ENCODE measurements at regions not wholly inside any gene's neighbourhood (a gene's known extent, or its start where the extent isn't known, plus 50 kb on each side); places are given as distances from the start of the nearest gene placed in this dataset.

DNA sequence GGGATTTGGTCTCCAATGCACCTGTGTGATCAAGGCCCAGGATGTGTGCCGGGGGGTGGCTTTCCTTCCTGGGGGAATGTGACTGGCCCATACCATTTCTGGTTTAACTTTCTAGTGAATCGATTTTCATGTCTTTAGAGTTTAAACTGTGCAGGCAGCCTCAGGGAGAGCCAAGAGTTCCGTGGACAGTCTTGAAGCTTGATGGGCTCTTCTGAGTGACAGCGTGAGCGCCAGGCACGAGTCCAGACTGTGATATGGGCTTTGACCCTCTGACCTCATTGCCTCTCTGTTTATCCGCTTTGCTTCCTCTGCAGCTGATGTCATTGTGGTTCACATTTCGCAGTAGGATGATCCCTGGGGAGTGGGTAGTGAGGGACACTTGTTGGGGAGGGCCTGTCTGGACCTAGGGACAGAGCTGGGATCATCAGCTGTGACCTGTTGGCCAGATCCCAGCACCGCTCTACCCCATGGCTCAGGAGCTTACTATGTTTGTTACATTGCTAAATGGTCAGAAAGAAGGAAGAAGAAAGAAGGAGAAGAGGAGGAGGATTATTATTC is 80.6 kb upstream of the CLDN5 start (continued):
- TF ChIP-seq, protein P1, sequence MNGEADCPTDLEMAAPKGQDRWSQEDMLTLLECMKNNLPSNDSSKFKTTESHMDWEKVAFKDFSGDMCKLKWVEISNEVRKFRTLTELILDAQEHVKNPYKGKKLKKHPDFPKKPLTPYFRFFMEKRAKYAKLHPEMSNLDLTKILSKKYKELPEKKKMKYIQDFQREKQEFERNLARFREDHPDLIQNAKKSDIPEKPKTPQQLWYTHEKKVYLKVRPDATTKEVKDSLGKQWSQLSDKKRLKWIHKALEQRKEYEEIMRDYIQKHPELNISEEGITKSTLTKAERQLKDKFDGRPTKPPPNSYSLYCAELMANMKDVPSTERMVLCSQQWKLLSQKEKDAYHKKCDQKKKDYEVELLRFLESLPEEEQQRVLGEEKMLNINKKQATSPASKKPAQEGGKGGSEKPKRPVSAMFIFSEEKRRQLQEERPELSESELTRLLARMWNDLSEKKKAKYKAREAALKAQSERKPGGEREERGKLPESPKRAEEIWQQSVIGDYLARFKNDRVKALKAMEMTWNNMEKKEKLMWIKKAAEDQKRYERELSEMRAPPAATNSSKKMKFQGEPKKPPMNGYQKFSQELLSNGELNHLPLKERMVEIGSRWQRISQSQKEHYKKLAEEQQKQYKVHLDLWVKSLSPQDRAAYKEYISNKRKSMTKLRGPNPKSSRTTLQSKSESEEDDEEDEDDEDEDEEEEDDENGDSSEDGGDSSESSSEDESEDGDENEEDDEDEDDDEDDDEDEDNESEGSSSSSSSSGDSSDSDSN (IDR thresholded peaks at IDR 0.05; ENCODE audit: borderline replicate concordance in 1 of 2, low read depth in 2 of 2, low read length in 2 of 2): 0 out of 4 replicates have a peak, but pooled peaks of 1 of the 2 experiments have one; percentile 37
- TF ChIP-seq, protein P2, sequence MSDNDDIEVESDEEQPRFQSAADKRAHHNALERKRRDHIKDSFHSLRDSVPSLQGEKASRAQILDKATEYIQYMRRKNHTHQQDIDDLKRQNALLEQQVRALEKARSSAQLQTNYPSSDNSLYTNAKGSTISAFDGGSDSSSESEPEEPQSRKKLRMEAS (CRISPR knock-in tag; IDR thresholded peaks at IDR 0.05): peak; percentile 53
- TF ChIP-seq, protein P3, sequence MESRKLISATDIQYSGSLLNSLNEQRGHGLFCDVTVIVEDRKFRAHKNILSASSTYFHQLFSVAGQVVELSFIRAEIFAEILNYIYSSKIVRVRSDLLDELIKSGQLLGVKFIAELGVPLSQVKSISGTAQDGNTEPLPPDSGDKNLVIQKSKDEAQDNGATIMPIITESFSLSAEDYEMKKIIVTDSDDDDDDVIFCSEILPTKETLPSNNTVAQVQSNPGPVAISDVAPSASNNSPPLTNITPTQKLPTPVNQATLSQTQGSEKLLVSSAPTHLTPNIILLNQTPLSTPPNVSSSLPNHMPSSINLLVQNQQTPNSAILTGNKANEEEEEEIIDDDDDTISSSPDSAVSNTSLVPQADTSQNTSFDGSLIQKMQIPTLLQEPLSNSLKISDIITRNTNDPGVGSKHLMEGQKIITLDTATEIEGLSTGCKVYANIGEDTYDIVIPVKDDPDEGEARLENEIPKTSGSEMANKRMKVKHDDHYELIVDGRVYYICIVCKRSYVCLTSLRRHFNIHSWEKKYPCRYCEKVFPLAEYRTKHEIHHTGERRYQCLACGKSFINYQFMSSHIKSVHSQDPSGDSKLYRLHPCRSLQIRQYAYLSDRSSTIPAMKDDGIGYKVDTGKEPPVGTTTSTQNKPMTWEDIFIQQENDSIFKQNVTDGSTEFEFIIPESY (CRISPR knock-in tag; IDR thresholded peaks at IDR 0.05): no peak
- TF ChIP-seq, protein P4, sequence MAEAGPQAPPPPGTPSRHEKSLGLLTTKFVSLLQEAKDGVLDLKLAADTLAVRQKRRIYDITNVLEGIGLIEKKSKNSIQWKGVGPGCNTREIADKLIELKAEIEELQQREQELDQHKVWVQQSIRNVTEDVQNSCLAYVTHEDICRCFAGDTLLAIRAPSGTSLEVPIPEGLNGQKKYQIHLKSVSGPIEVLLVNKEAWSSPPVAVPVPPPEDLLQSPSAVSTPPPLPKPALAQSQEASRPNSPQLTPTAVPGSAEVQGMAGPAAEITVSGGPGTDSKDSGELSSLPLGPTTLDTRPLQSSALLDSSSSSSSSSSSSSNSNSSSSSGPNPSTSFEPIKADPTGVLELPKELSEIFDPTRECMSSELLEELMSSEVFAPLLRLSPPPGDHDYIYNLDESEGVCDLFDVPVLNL (CRISPR knock-in tag; IDR thresholded peaks at IDR 0.05; ENCODE audit: low read depth): peak; percentile 44; the same call in 1 of the 2 replicates
- TF ChIP-seq SMAD4 (CRISPR knock-in tag; conservative IDR thresholded peaks at IDR 0.05): peak; percentile 82
- TF ChIP-seq, protein P5, sequence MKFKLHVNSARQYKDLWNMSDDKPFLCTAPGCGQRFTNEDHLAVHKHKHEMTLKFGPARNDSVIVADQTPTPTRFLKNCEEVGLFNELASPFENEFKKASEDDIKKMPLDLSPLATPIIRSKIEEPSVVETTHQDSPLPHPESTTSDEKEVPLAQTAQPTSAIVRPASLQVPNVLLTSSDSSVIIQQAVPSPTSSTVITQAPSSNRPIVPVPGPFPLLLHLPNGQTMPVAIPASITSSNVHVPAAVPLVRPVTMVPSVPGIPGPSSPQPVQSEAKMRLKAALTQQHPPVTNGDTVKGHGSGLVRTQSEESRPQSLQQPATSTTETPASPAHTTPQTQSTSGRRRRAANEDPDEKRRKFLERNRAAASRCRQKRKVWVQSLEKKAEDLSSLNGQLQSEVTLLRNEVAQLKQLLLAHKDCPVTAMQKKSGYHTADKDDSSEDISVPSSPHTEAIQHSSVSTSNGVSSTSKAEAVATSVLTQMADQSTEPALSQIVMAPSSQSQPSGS (CRISPR knock-in tag; IDR thresholded peaks at IDR 0.05): peak; percentile 22; the same call in 1 of the 2 replicates
- 0 out of 4 replicates have a peak, but pooled peaks of 1 of the 2 experiments have one; percentile 46 for TF ChIP-seq SIN3A (IDR thresholded peaks at IDR 0.05; ENCODE audit: borderline replicate concordance in 2 of 2, control insufficient read depth in 1 of 2, low read depth in 2 of 2, low read length in 2 of 2)
- TF ChIP-seq ETV6 (IDR thresholded peaks at IDR 0.05; ENCODE audit: borderline replicate concordance in 1 of 2, low read depth in 2 of 2, low read length in 1 of 2): 0 out of 4 replicates have a peak, but pooled peaks of 1 of the 2 experiments have one; percentile 50
- TF ChIP-seq ETV6 (CRISPR knock-in tag; IDR thresholded peaks at IDR 0.05; ENCODE audit: borderline replicate concordance): no peak
- TF ChIP-seq, protein P6, sequence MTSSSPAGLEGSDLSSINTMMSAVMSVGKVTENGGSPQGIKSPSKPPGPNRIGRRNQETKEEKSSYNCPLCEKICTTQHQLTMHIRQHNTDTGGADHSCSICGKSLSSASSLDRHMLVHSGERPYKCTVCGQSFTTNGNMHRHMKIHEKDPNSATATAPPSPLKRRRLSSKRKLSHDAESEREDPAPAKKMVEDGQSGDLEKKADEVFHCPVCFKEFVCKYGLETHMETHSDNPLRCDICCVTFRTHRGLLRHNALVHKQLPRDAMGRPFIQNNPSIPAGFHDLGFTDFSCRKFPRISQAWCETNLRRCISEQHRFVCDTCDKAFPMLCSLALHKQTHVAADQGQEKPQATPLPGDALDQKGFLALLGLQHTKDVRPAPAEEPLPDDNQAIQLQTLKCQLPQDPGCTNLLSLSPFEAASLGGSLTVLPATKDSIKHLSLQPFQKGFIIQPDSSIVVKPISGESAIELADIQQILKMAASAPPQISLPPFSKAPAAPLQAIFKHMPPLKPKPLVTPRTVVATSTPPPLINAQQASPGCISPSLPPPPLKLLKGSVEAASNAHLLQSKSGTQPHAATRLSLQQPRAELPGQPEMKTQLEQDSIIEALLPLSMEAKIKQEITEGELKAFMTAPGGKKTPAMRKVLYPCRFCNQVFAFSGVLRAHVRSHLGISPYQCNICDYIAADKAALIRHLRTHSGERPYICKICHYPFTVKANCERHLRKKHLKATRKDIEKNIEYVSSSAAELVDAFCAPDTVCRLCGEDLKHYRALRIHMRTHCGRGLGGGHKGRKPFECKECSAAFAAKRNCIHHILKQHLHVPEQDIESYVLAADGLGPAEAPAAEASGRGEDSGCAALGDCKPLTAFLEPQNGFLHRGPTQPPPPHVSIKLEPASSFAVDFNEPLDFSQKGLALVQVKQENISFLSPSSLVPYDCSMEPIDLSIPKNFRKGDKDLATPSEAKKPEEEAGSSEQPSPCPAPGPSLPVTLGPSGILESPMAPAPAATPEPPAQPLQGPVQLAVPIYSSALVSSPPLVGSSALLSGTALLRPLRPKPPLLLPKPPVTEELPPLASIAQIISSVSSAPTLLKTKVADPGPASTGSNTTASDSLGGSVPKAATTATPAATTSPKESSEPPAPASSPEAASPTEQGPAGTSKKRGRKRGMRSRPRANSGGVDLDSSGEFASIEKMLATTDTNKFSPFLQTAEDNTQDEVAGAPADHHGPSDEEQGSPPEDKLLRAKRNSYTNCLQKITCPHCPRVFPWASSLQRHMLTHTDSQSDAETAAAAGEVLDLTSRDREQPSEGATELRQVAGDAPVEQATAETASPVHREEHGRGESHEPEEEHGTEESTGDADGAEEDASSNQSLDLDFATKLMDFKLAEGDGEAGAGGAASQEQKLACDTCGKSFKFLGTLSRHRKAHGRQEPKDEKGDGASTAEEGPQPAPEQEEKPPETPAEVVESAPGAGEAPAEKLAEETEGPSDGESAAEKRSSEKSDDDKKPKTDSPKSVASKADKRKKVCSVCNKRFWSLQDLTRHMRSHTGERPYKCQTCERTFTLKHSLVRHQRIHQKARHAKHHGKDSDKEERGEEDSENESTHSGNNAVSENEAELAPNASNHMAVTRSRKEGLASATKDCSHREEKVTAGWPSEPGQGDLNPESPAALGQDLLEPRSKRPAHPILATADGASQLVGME (CRISPR knock-in tag; IDR thresholded peaks at IDR 0.05): no peak
- TF ChIP-seq EP300 (IDR thresholded peaks at IDR 0.05; ENCODE audit: low read length): peak; percentile 28; the same call in 1 of the 2 replicates
- 0 out of 4 replicates have a peak, but pooled peaks of 1 of the 2 experiments have one; percentile 13 for TF ChIP-seq FOXK2 (conservative IDR thresholded peaks at IDR 0.05 in 1 of 2, IDR thresholded peaks at IDR 0.05 in 1 of 2; ENCODE audit: low read depth in 2 of 2)
